ENCODE measurements at regions not wholly inside any gene's neighbourhood (a gene's known extent, or its start where the extent isn't known, plus 50 kb on each side); places are given as distances from the start of the nearest gene placed in this dataset.

GRCh38 chr3:82581350-82581749, 819.9 kb upstream of the GBE1 start:
- no peak for TF ChIP-seq CTCF (IDR thresholded peaks at IDR 0.05)
- TF ChIP-seq POLR2A (IDR thresholded peaks at IDR 0.05), result no peak
